GM12801 (cell line): ENCODE measurements at regions not wholly inside any gene's neighbourhood (a gene's known extent, or its start where the extent isn't known, plus 50 kb on each side); places are given as distances from the start of the nearest gene placed in this dataset.

Experiments used
- CTCF ChIP-seq: IDR thresholded peaks from one replicate; pipeline ENCODE4 v1.5.1; 2011; ENCODE audit warnings: control low read depth; ENCODE audit not compliant: insufficient read length; ENCODE audit errors: extremely low read depth

GRCh38 chr14:106347890-106348755 is 821.7 kb downstream of the TMEM121 start:
- no peak for TF ChIP-seq CTCF

- no peak for TF ChIP-seq CTCF
Measured at GRCh38 chr14:106372870-106373652, 846.7 kb downstream of the TMEM121 start.

GRCh38 chr14:106377432-106377831 is 851.0 kb downstream of the TMEM121 start:
- TF ChIP-seq CTCF: no peak

- TF ChIP-seq CTCF: no peak
Measured at GRCh38 chr14:106378191-106378590, 851.8 kb downstream of the TMEM121 start.

GRCh38 chr14:106380740-106381139 is 854.4 kb downstream of the TMEM121 start:
- no peak for TF ChIP-seq CTCF

GRCh38 chr14:106390401-106390800 is 864.0 kb downstream of the TMEM121 start:
- no peak for TF ChIP-seq CTCF

GRCh38 chr14:106390947-106391346 is 864.6 kb downstream of the TMEM121 start:
- no peak for TF ChIP-seq CTCF
